Smooth muscle cell (in vitro differentiated cells): ENCODE measurements at regions not wholly inside any gene's neighbourhood (a gene's known extent, or its start where the extent isn't known, plus 50 kb on each side); places are given as distances from the start of the nearest gene placed in this dataset.

Source experiments
- DNase-seq: peaks from one replicate; lab custom pipeline; 2025; ENCODE audit not compliant: unreplicated experiment; lab: John Stamatoyannopoulos, UW
- H2AFZ ChIP-seq: fragments of 200-600 bp; sonication (generic); 2 replicates; pipeline ENCODE4 v1.6.0; 2016; ENCODE audit warnings: antibody characterized with exemption, low read depth, mild to moderate bottlenecking
- H3F3A ChIP-seq: fragments of 200-600 bp; sonication (generic); 2 replicates; pipeline ENCODE4 v1.6.0; 2017; ENCODE audit warnings: antibody characterized with exemption, low read depth
- H3K27ac ChIP-seq: fragments of 200-600 bp; sonication (generic); 2 replicates; pipeline ENCODE4 v1.5.1; 2016; ENCODE audit warnings: low read depth, mild to moderate bottlenecking
- H3K27me3 ChIP-seq: fragments of 200-600 bp; sonication (generic); 2 replicates; pipeline ENCODE4 v1.6.1; 2016; ENCODE audit warnings: low read depth, mild to moderate bottlenecking
- H3K36me3 ChIP-seq: fragments of 200-600 bp; sonication (generic); 2 replicates; pipeline ENCODE4 v1.5.1; 2016; ENCODE audit warnings: low read depth
- H3K4me1 ChIP-seq: fragments of 200-600 bp; sonication (generic); 2 replicates; pipeline ENCODE4 v1.5.1; 2016; ENCODE audit warnings: low read depth
- H3K4me2 ChIP-seq: fragments of 200-600 bp; sonication (generic); 2 replicates; pipeline ENCODE4 v1.6.0; 2016; ENCODE audit warnings: mild to moderate bottlenecking
- H3K4me3 ChIP-seq: fragments of 200-600 bp; sonication (generic); 2 replicates; pipeline ENCODE4 v1.5.1; 2016; ENCODE audit warnings: mild to moderate bottlenecking
- H3K79me2 ChIP-seq: fragments of 200-600 bp; sonication (generic); 2 replicates; pipeline ENCODE4 v1.6.0; 2016; ENCODE audit warnings: low read depth, mild to moderate bottlenecking
- H3K9ac ChIP-seq: fragments of 200-600 bp; sonication (generic); 2 replicates; pipeline ENCODE4 v1.6.0; 2016; ENCODE audit warnings: low read depth
- H3K9me3 ChIP-seq: fragments of 200-600 bp; sonication (generic); replicated peaks from 2 replicates; pipeline ENCODE4 v1.5.1; 2016; ENCODE audit warnings: low read depth
- H4K20me1 ChIP-seq: fragments of 200-600 bp; sonication (generic); 2 replicates; pipeline ENCODE4 v1.6.0; 2016; ENCODE audit warnings: low read depth
- CTCF ChIP-seq: fragments of 200-600 bp; sonication (generic); IDR thresholded peaks from 2 replicates; pipeline ENCODE4 v1.5.1; 2017; ENCODE audit warnings: borderline replicate concordance, mild to moderate bottlenecking, antibody characterized with exemption; ENCODE audit not compliant: insufficient read depth, poor library complexity, severe bottlenecking
- WGBS: methylation state at CpG from one replicate; pipeline ENCODE4 v1.1.7; 2016; ENCODE audit warnings: low lambda C conversion rate; 5-methylcytosine and 5-hydroxymethylcytosine counted together

GRCh38 chr6:67633058-67633457, 1002.0 kb upstream of the ADGRB3 start:
- Histone ChIP-seq H2AFZ (no peak overlapping the region), H3K4me2 (no peak overlapping the region), H3K36me3 (no peaks in the 10 kb centered on the region), H3K4me3 (no peak overlapping the region), H3K27me3 (no peaks in the 10 kb centered on the region), H3K79me2 (no peaks in the 10 kb centered on the region), H3F3A (peaks cover 9% of the 10 kb centered on the region), H3K4me1 (no peaks in the 10 kb centered on the region), H3K9ac (no peak overlapping the region), H4K20me1 (no peaks in the 10 kb centered on the region), H3K9me3 (no peaks in the 10 kb centered on the region), H3K27ac (no peak overlapping the region)
- no peak for DNase-seq
- no peak for TF ChIP-seq CTCF
- 91% methylated on average over 3 of the region's 3 CpGs for WGBS

GRCh38 chr6:67630146-67630545, 1004.9 kb upstream of the ADGRB3 start:
- no peak for DNase-seq
- TF ChIP-seq CTCF = no peak

DNA sequence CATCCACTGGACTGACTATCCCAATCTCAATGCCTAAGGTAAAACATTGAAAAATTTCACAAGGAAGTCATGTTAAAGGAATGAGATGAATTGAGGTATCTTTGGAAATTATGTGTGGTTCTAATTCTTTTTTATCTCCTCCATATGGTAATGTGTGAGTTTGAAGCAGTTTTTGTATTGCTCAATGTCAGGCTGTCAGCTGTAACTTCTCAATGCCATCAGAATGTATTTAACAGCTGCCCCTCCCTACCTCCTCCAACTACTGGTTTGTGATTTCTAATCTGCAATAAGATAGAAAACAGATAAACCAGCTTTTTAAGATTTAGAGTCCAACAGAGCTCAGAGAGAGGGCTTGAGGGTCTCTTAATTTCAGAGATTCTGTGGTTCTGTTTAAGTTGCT, 1005.8 kb upstream of the ADGRB3 start:
- Histone ChIP-seq H3K9me3 (no peaks in the 10 kb centered on the region), H3K36me3 (no peaks in the 10 kb centered on the region), H3K79me2 (no peaks in the 10 kb centered on the region), H3K27ac (peak overlapping the region; percentile 48), H3K27me3 (no peaks in the 10 kb centered on the region), H3F3A (peaks cover 9% of the 10 kb centered on the region), H3K9ac (no peak overlapping the region), H4K20me1 (no peaks in the 10 kb centered on the region), H3K4me2 (peak overlapping the region; percentile 52), H3K4me3 (no peak overlapping the region), H2AFZ (no peak overlapping the region), H3K4me1 (no peaks in the 10 kb centered on the region)
- DNase-seq = no peak
- no peak for TF ChIP-seq CTCF

More at GRCh38 chr6:67630146-67630545, 1004.9 kb upstream of the ADGRB3 start:
- H3K79me2 ChIP-seq = no peaks in the 10 kb centered on the region
- H3K9me3 ChIP-seq = no peaks in the 10 kb centered on the region
- 0% methylated on average over 2 of the region's 2 CpGs for WGBS
- H3K27me3 ChIP-seq = no peaks in the 10 kb centered on the region
- peak overlapping the region; percentile 6 for H3K4me3 ChIP-seq
- H3K4me1 ChIP-seq = no peaks in the 10 kb centered on the region
- H4K20me1 ChIP-seq = no peaks in the 10 kb centered on the region
- H3K9ac ChIP-seq = no peak overlapping the region
- H3K36me3 ChIP-seq = no peaks in the 10 kb centered on the region
- peak overlapping the region; percentile 48 for H3K27ac ChIP-seq
- H3K4me2 ChIP-seq = peak overlapping the region; percentile 52
- no peak overlapping the region for H2AFZ ChIP-seq
- peaks cover 9% of the 10 kb centered on the region for H3F3A ChIP-seq

DNA sequence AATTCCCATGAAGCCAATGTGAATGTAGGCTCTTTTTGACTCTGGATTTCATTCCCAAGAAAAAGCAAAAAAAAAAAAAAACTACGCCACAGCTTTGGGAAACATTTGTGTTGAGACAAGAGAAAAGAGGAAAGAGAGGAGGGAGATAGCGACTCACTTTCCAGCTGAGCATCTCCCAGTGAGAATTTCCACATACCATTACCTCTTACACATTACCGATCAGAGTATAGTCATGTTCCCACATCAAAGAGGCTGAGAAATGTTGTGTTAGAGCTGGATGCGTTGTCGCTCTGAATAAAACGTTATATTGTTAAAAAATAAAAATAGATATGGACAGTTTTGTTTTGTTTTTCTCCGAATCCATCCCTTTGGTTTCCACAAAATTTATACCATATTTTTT, 1019.3 kb upstream of the ADGRB3 start:
- H3K4me1 ChIP-seq = no peaks in the 10 kb centered on the region
- no peaks in the 10 kb centered on the region for H3K79me2 ChIP-seq
- no peak overlapping the region for H3K4me3 ChIP-seq
- H3K36me3 ChIP-seq = no peaks in the 10 kb centered on the region
- no peak overlapping the region for H2AFZ ChIP-seq
- H3K9ac ChIP-seq = no peak overlapping the region
- H3K4me2 ChIP-seq = no peak overlapping the region
- H4K20me1 ChIP-seq = no peaks in the 10 kb centered on the region
- no peak overlapping the region for H3K27ac ChIP-seq
- no peaks in the 10 kb centered on the region for H3K27me3 ChIP-seq
- no peaks in the 10 kb centered on the region for H3K9me3 ChIP-seq
- 64% methylated on average over 7 of the region's 7 CpGs for WGBS
- DNase-seq = no peak
- H3F3A ChIP-seq = no peaks in the 10 kb centered on the region
- TF ChIP-seq CTCF = no peak
